ENCODE measurements at regions not wholly inside any gene's neighbourhood (a gene's known extent, or its start where the extent isn't known, plus 50 kb on each side); places are given as distances from the start of the nearest gene placed in this dataset.

DNA sequence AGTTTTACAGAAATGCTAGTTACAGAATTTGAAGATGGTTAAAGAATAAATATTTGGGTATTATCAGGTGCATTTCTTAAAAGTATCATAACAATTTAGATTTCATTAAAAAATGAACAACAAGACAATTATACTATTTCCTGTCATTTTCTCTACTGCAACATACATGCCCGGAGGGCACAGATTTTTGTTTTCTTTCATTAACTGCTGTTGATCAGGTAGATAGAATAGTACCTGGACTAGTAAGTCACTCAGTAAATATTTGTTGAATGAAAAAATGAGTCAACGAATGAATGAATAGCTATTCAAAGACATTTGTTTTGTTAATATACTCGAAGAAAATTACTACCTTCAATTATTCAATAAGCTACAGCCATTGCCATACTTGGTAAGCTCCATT is 531.2 kb upstream of the VRK2 start:
- no peak for TF ChIP-seq POLR2AphosphoS5 (IDR thresholded peaks at IDR 0.05; ENCODE audit: low read depth, low read length)
- TF ChIP-seq SIN3A (IDR thresholded peaks at IDR 0.05; ENCODE audit: borderline replicate concordance, insufficient read depth, low read depth, low read length), result no peak
- no peak for TF ChIP-seq TCF7L2 (IDR thresholded peaks at IDR 0.05; ENCODE audit: low read depth, low read length)
- CTCF ChIA-PET, result no interaction called here

DNA sequence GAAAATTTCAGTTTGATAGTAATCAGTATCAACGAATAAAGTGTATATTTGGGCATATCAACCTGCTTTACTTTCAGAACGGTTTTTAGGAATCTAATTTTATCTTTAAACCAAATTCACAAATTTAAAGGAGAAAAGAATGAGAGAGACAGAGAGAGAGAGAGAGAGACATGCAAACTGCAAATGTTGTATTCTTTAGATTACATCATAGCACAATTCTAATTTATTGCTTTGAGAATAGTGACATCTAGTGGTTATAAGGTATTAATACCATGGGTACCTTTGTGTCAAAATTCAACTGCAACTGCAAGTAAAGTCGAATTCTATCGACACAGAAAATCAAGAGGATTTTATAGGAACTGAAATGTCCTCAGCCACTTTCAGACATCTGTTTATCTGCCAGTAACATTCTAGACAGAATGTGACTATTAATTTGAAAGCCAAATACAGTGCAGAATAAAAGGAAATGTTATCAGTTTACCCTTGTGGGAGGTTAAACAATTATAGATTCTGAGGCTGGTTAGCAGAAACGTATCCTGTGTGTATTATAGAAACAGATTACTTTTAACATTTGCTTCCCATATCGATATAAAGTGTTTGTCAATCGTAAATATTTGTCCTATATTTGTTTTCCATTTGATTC is 529.8 kb upstream of the VRK2 start:
- POLR2A ChIA-PET, result no interaction called here
- no peaks in the 10 kb centered on the region for H3K27me3 ChIP-seq (ENCODE audit: control insufficient read depth, insufficient read depth, low read length)
- H3K4me3 ChIP-seq (ENCODE audit: low read depth in 2 of 2, low read length in 2 of 2), result no peak overlapping the region
- DNase-seq (ENCODE audit: low read depth, low spot score) (peak; percentile 28), ATAC-seq (no peak)
- H3K27ac ChIP-seq (ENCODE audit: low read length), result no peak overlapping the region
- in situ Hi-C loops (cut with HindIII; ENCODE audit: low pct_unique_long_range_greater_than_20kb, low sequenced_read_pairs), result no loop called here
- no peaks in the 10 kb centered on the region for H3K9me3 ChIP-seq (ENCODE audit: control insufficient read depth, insufficient read depth, low read depth, low read length)
- CTCF ChIA-PET, result no interaction called here
- H3K4me1 ChIP-seq (ENCODE audit: control insufficient read depth, insufficient read depth, low read length), result no peaks in the 10 kb centered on the region; the same call in 1 of the 2 replicates
- TF ChIP-seq TCF7L2 (IDR thresholded peaks at IDR 0.05; ENCODE audit: low read depth, low read length), result no peak
- TF ChIP-seq, protein P1, sequence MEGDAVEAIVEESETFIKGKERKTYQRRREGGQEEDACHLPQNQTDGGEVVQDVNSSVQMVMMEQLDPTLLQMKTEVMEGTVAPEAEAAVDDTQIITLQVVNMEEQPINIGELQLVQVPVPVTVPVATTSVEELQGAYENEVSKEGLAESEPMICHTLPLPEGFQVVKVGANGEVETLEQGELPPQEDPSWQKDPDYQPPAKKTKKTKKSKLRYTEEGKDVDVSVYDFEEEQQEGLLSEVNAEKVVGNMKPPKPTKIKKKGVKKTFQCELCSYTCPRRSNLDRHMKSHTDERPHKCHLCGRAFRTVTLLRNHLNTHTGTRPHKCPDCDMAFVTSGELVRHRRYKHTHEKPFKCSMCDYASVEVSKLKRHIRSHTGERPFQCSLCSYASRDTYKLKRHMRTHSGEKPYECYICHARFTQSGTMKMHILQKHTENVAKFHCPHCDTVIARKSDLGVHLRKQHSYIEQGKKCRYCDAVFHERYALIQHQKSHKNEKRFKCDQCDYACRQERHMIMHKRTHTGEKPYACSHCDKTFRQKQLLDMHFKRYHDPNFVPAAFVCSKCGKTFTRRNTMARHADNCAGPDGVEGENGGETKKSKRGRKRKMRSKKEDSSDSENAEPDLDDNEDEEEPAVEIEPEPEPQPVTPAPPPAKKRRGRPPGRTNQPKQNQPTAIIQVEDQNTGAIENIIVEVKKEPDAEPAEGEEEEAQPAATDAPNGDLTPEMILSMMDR (IDR thresholded peaks at IDR 0.05), result peak; percentile 55; the same call in 1 of the 2 replicates
- no TSS peak for BruUV-seq (replicated peaks)
- intact Hi-C loops (cut with micrococcal nuclease; ENCODE audit: unreplicated experiment), result loop anchor here (5.0 to 10.0 kb wide), 3 partner anchors 1335 to 1792 kb away; partner anchors contain the start of gene CCDC85A
- H3K36me3 ChIP-seq (ENCODE audit: control insufficient read depth, insufficient read depth, low read length), result no peaks in the 10 kb centered on the region

More for the DNA sequence above, 531.2 kb upstream of the VRK2 start:
- intact Hi-C loops (cut with micrococcal nuclease; ENCODE audit: unreplicated experiment) (loop anchor here (5.0 to 10.0 kb wide), 3 partner anchors 1333 to 1791 kb away; partner anchors contain the start of gene CCDC85A), in situ Hi-C loops (cut with HindIII; ENCODE audit: low pct_unique_long_range_greater_than_20kb, low sequenced_read_pairs) (no loop called here)
- Histone ChIP-seq H3K4me1 (ENCODE audit: control insufficient read depth, insufficient read depth, low read length) (no peaks in the 10 kb centered on the region; the same call in 1 of the 2 replicates), H3K36me3 (ENCODE audit: control insufficient read depth, insufficient read depth, low read length) (no peaks in the 10 kb centered on the region), H3K4me3 (ENCODE audit: low read depth in 2 of 2, low read length in 2 of 2) (no peak overlapping the region), H3K27me3 (ENCODE audit: control insufficient read depth, insufficient read depth, low read length) (no peaks in the 10 kb centered on the region), H3K9me3 (ENCODE audit: control insufficient read depth, insufficient read depth, low read depth, low read length) (no peaks in the 10 kb centered on the region), H3K27ac (ENCODE audit: low read length) (no peak overlapping the region)
- POLR2A ChIA-PET, result no interaction called here
- no TSS peak for BruUV-seq (replicated peaks)
- ATAC-seq (no peak), DNase-seq (ENCODE audit: low read depth, low spot score) (no peak)

DNA sequence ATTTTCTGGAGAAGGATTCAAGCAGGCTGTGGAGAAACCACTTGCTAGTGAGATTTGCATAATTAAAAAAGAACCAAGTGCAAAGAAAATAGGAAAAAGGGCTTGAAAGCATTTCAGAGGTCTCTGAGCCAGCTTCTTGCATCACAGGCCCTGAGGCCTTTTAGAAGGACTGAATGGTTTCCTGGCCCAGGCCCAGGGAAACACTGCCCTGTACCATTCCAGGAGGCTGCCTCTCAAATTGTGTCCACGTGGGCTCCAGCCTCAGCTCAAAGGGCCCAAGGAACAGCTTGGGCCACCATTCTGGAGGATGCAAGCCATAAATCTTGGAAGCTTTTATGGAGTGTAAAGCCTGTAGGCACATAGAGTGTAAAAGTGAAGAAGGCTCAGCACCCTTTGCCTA is 523.3 kb upstream of the VRK2 start:
- no peak overlapping the region for H3K27ac ChIP-seq (ENCODE audit: low read length)
- ChIA-PET POLR2A (no interaction called here), CTCF (no interaction called here)
- no peak overlapping the region for H3K4me3 ChIP-seq (ENCODE audit: low read depth in 2 of 2, low read length in 2 of 2)
- H3K4me1 ChIP-seq (ENCODE audit: control insufficient read depth, insufficient read depth, low read length), result no peaks in the 10 kb centered on the region
- no TSS peak for BruUV-seq (replicated peaks)
- ATAC-seq (no peak), DNase-seq (ENCODE audit: low read depth, low spot score) (no peak)
- no peaks in the 10 kb centered on the region for H3K9me3 ChIP-seq (ENCODE audit: control insufficient read depth, insufficient read depth, low read depth, low read length)
- H3K27me3 ChIP-seq (ENCODE audit: control insufficient read depth, insufficient read depth, low read length), result no peaks in the 10 kb centered on the region
- no peaks in the 10 kb centered on the region for H3K36me3 ChIP-seq (ENCODE audit: control insufficient read depth, insufficient read depth, low read length)
- intact Hi-C loops (cut with micrococcal nuclease; ENCODE audit: unreplicated experiment), result no loop called here
- in situ Hi-C loops (cut with HindIII; ENCODE audit: low pct_unique_long_range_greater_than_20kb, low sequenced_read_pairs), result no loop called here
- no peak for TF ChIP-seq SIN3A (IDR thresholded peaks at IDR 0.05; ENCODE audit: borderline replicate concordance, insufficient read depth, low read depth, low read length)
- TF ChIP-seq POLR2AphosphoS5 (IDR thresholded peaks at IDR 0.05; ENCODE audit: low read depth, low read length), result no peak
- TF ChIP-seq TCF7L2 (IDR thresholded peaks at IDR 0.05; ENCODE audit: low read depth, low read length), result no peak
- TF ChIP-seq, protein P2, sequence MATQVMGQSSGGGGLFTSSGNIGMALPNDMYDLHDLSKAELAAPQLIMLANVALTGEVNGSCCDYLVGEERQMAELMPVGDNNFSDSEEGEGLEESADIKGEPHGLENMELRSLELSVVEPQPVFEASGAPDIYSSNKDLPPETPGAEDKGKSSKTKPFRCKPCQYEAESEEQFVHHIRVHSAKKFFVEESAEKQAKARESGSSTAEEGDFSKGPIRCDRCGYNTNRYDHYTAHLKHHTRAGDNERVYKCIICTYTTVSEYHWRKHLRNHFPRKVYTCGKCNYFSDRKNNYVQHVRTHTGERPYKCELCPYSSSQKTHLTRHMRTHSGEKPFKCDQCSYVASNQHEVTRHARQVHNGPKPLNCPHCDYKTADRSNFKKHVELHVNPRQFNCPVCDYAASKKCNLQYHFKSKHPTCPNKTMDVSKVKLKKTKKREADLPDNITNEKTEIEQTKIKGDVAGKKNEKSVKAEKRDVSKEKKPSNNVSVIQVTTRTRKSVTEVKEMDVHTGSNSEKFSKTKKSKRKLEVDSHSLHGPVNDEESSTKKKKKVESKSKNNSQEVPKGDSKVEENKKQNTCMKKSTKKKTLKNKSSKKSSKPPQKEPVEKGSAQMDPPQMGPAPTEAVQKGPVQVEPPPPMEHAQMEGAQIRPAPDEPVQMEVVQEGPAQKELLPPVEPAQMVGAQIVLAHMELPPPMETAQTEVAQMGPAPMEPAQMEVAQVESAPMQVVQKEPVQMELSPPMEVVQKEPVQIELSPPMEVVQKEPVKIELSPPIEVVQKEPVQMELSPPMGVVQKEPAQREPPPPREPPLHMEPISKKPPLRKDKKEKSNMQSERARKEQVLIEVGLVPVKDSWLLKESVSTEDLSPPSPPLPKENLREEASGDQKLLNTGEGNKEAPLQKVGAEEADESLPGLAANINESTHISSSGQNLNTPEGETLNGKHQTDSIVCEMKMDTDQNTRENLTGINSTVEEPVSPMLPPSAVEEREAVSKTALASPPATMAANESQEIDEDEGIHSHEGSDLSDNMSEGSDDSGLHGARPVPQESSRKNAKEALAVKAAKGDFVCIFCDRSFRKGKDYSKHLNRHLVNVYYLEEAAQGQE (IDR thresholded peaks at IDR 0.05; ENCODE audit: insufficient read depth in 1 of 2, low read depth in 2 of 2, low read length in 1 of 2), result no peak
- TF ChIP-seq, protein P1 (IDR thresholded peaks at IDR 0.05), result no peak

Measured in Panc1 (cell line).